SK-N-SH (cell line): ENCODE measurements at regions not wholly inside any gene's neighbourhood (a gene's known extent, or its start where the extent isn't known, plus 50 kb on each side); places are given as distances from the start of the nearest gene placed in this dataset.

Experiments used
- CTCF ChIA-PET: fragments of 300-600, 350-600 bp; formaldehyde crosslinking; extraction: SDS; loops from one replicate; lab custom pipeline; 2021; lab: Yijun Ruan, JAX
- POLR2A ChIA-PET: fragments of 350-600 bp; sonication (Branson Sonifier 250); formaldehyde crosslinking; extraction: SDS; loops from one replicate; lab custom pipeline; 2020; ENCODE audit warnings: antibody characterized with exemption, inconsistent platforms; lab: Yijun Ruan, JAX
- DNase-seq: peaks from one replicate; pipeline ENCODE4 v3.0.0; 2012
- H2AFZ ChIP-seq: fragments of 200-600 bp; sonication (generic); 2 replicates; pipeline ENCODE4 v1.8.1; 2016; ENCODE audit warnings: antibody characterized with exemption, mild to moderate bottlenecking, low read depth
- H3F3A ChIP-seq: fragments of 200-600 bp; sonication (generic); replicated peaks from 2 replicates; pipeline ENCODE3; 2016; ENCODE audit warnings: antibody characterized with exemption, mild to moderate bottlenecking; ENCODE audit not compliant: insufficient read depth
- H3K27ac ChIP-seq, 2 experiments: fragments of 200-500 bp in 1 of 2; fragments of 200-600 bp in 1 of 2; sonication (Bioruptor generic) in 1 of 2; sonication (generic), shearing (Covaris generic) in 1 of 2; 2 replicates each; pipeline versions ENCODE4 v1.5.1 to v1.6.1; 2014 to 2016; ENCODE audit warnings: low read depth in 2 of 2, inconsistent platforms in 1 of 2, low read length in 1 of 2, mild to moderate bottlenecking in 1 of 2, mixed read lengths in 1 of 2
- H3K27me3 ChIP-seq: fragments of 200-600 bp; sonication (generic), shearing (Covaris generic); 2 replicates; pipeline ENCODE4 v1.6.1; 2016; ENCODE audit warnings: mixed run types; ENCODE audit not compliant: insufficient read depth
- H3K36me3 ChIP-seq, 2 experiments: fragments of 200-500 bp in 1 of 2; fragments of 200-600 bp in 1 of 2; sonication (Bioruptor generic) in 1 of 2; sonication (generic) in 1 of 2; replicated peaks in 1 of 2; 2 replicates each; pipeline versions ENCODE3 to v1.5.1; 2014 to 2016; ENCODE audit warnings: low read length in 1 of 2, mild to moderate bottlenecking in 1 of 2; ENCODE audit not compliant: insufficient read depth in 2 of 2, control insufficient read depth in 1 of 2
- H3K4me1 ChIP-seq, 2 experiments: fragments of 200-500 bp in 1 of 2; fragments of 200-600 bp in 1 of 2; sonication (Bioruptor generic) in 1 of 2; sonication (generic), shearing (Covaris generic) in 1 of 2; 2 replicates each; pipeline versions ENCODE4 v1.5.1 to v1.6.1; 2014 to 2016; ENCODE audit warnings: low read depth in 1 of 2, low read length in 1 of 2, mixed run types in 1 of 2; ENCODE audit not compliant: insufficient read depth in 2 of 2, control insufficient read depth in 1 of 2
- H3K4me2 ChIP-seq: fragments of 200-600 bp; sonication (generic), shearing (Covaris generic); 2 replicates; pipeline ENCODE4 v1.6.1; 2017; ENCODE audit warnings: mixed run types
- H3K4me3 ChIP-seq, 2 experiments: fragments of 200-500 bp in 1 of 2; fragments of 200-600 bp in 1 of 2; sonication (Bioruptor generic) in 1 of 2; sonication (generic), shearing (Covaris generic) in 1 of 2; 2 replicates each; pipeline versions ENCODE4 v1.5.1 to v1.8.1; 2014 to 2016; ENCODE audit warnings: low read depth in 2 of 2, inconsistent platforms in 1 of 2, low read length in 1 of 2, mild to moderate bottlenecking in 1 of 2, mixed read lengths in 1 of 2, moderate library complexity in 1 of 2
- H3K79me2 ChIP-seq: fragments of 200-600 bp; sonication (generic); 2 replicates; pipeline ENCODE4 v1.8.1; 2017; ENCODE audit warnings: mild to moderate bottlenecking; ENCODE audit not compliant: insufficient read depth
- H3K9ac ChIP-seq: fragments of 200-600 bp; sonication (generic); 2 replicates; pipeline ENCODE4 v1.6.1; 2017; ENCODE audit warnings: mixed run types
- H3K9me2 ChIP-seq: fragments of 200-600 bp; sonication (generic); 2 replicates; pipeline ENCODE4 v1.6.1; 2017; ENCODE audit warnings: mixed run types
- H3K9me3 ChIP-seq: fragments of 200-600 bp; sonication (generic); 2 replicates; pipeline ENCODE4 v1.6.1; 2017; ENCODE audit warnings: mixed run types, mild to moderate bottlenecking, moderate library complexity
- H4K20me1 ChIP-seq: fragments of 200-600 bp; sonication (generic); 2 replicates; pipeline ENCODE4 v1.6.1; 2017; ENCODE audit warnings: mild to moderate bottlenecking, mixed run types; ENCODE audit not compliant: insufficient read depth
- CTCF ChIP-seq: fragments of 200-600 bp; sonication (generic); IDR thresholded peaks from 2 replicates; pipeline ENCODE4 v1.6.1; 2017; ENCODE audit warnings: antibody characterized with exemption, mild to moderate bottlenecking, moderate library complexity
- EP300 ChIP-seq, 2 experiments: IDR thresholded peaks; 2 replicates each; pipeline versions ENCODE4 v1.4.0 to v1.6.1; 2012; ENCODE audit warnings: borderline replicate concordance in 1 of 2, low read depth in 1 of 2, low read length in 1 of 2
- EZH2phosphoT487 ChIP-seq: fragments of 200-600 bp; sonication (generic); IDR thresholded peaks from 2 replicates; pipeline ENCODE4 v1.6.1; 2017; ENCODE audit warnings: low read depth, mixed run types, mild to moderate bottlenecking, antibody characterized with exemption, moderate library complexity, borderline replicate concordance
- FOXJ3 ChIP-seq: sonication (generic); formaldehyde crosslinking; IDR thresholded peaks from 2 replicates; pipeline ENCODE4 v1.5.1; 2020; ENCODE audit warnings: mild to moderate bottlenecking, missing genetic modification reagents
- GATA2 ChIP-seq: sonication (generic); formaldehyde crosslinking; IDR thresholded peaks from 2 replicates; pipeline ENCODE4 v1.5.0; 2020; ENCODE audit warnings: mild to moderate bottlenecking, missing genetic modification reagents
- MAX ChIP-seq: IDR thresholded peaks from 2 replicates; pipeline ENCODE4 v1.4.0; 2012; ENCODE audit warnings: low read depth
- MEF2A ChIP-seq: IDR thresholded peaks from 2 replicates; pipeline ENCODE4 v1.4.0; 2012; ENCODE audit warnings: low read depth, borderline replicate concordance
- MXI1 ChIP-seq: IDR thresholded peaks from 2 replicates; pipeline ENCODE4 v1.6.1; 2012; ENCODE audit warnings: mild to moderate bottlenecking, low read depth, low read length, improper control_type of control experiment
- REST ChIP-seq: IDR thresholded peaks from 2 replicates; pipeline ENCODE4 v1.6.1; 2012; ENCODE audit warnings: mild to moderate bottlenecking, low read depth, low read length, moderate library complexity
- RXRA ChIP-seq: IDR thresholded peaks from 2 replicates; pipeline ENCODE4 v1.4.0; 2012; ENCODE audit warnings: low read depth, mild to moderate bottlenecking, borderline replicate concordance
- USF1 ChIP-seq: IDR thresholded peaks from 2 replicates; pipeline ENCODE4 v1.4.0; 2012; ENCODE audit warnings: low read depth, borderline replicate concordance
- YY1 ChIP-seq: IDR thresholded peaks from 2 replicates; pipeline ENCODE4 v1.4.0; 2012; ENCODE audit warnings: low read depth, mild to moderate bottlenecking
- WGBS: methylation state at CpG from one replicate; pipeline ENCODE4 v1.1.6; 2017; ENCODE audit warnings: low lambda C conversion rate; 5-methylcytosine and 5-hydroxymethylcytosine counted together

GRCh38 chr2:58634653-58635370 is 393.7 kb upstream of the FANCL start:
- CTCF ChIA-PET = no interaction called here
- no peaks in the 10 kb centered on the region for H3K9me3 ChIP-seq
- no peak for TF ChIP-seq RXRA
- TF ChIP-seq GATA2 = peak; percentile 39; the same call in 1 of the 2 replicates
- TF ChIP-seq, all 33 proteins: peak for 1
- Histone ChIP-seq H3K4me2 (no peak overlapping the region), H3K9me2 (no peaks in the 10 kb centered on the region), H3F3A (no peaks in the 10 kb centered on the region), H3K27me3 (no peaks in the 10 kb centered on the region), H3K4me1 (peaks cover 0 to 2% of the 10 kb centered on the region in 2 experiments; a peak in 1 of 4 replicates), H3K4me3 (no peak overlapping the region), H3K36me3 (no peaks in the 10 kb centered on the region), H3K9ac (no peak overlapping the region), H2AFZ (no peak overlapping the region), H4K20me1 (no peaks in the 10 kb centered on the region), H3K79me2 (no peaks in the 10 kb centered on the region), H3K27ac (no peak overlapping the region)
- POLR2A ChIA-PET = no interaction called here
- no peak for DNase-seq
- WGBS = 30% methylated on average over 4 of the region's 4 CpGs

GRCh38 chr2:58633613-58634365 is 392.7 kb upstream of the FANCL start:
- Histone ChIP-seq H3K27me3 (no peaks in the 10 kb centered on the region), H3K79me2 (no peaks in the 10 kb centered on the region), H3K4me2 (no peak overlapping the region), H2AFZ (no peak overlapping the region), H3K4me1 (peaks cover 0 to 2% of the 10 kb centered on the region in 2 experiments; a peak in 1 of 4 replicates)
- POLR2A ChIA-PET = no interaction called here
- TF ChIP-seq YY1 (no peak), MAX (no peak), USF1 (peak; percentile 45; the same call in 1 of the 2 replicates)
- TF ChIP-seq, all 33 proteins: peak for 1
- Histone ChIP-seq H3K9me2 (no peaks in the 10 kb centered on the region), H3K9ac (no peak overlapping the region), H3F3A (no peaks in the 10 kb centered on the region), H3K27ac (no peak overlapping the region), H3K36me3 (no peaks in the 10 kb centered on the region), H3K9me3 (no peaks in the 10 kb centered on the region), H3K4me3 (no peak overlapping the region), H4K20me1 (no peaks in the 10 kb centered on the region)
- WGBS = 5% methylated on average over 3 of the region's 3 CpGs
- CTCF ChIA-PET = no interaction called here
- no peak for DNase-seq

- Histone ChIP-seq H3K27me3 (no peaks in the 10 kb centered on the region), H3K4me1 (peaks cover 0 to 2% of the 10 kb centered on the region in 2 experiments; a peak in 1 of 4 replicates), H3K79me2 (no peaks in the 10 kb centered on the region), H3K4me2 (no peak overlapping the region), H3K9me3 (no peaks in the 10 kb centered on the region), H2AFZ (no peak overlapping the region), H3K36me3 (no peaks in the 10 kb centered on the region), H4K20me1 (no peaks in the 10 kb centered on the region), H3K9me2 (no peaks in the 10 kb centered on the region), H3K27ac (no peak overlapping the region), H3K9ac (no peak overlapping the region), H3K4me3 (no peak overlapping the region), H3F3A (no peaks in the 10 kb centered on the region)
- WGBS = 83% methylated on average over 1 of the region's 1 CpG
- ChIA-PET CTCF (interaction anchor here (1.1 to 1.5 kb wide), 2 partner anchors 24 to 27 kb away, joined by 3 read pairs; no protein-coding TSS in a partner anchor), POLR2A (no interaction called here)
- no peak for DNase-seq
- no peak for TF ChIP-seq EZH2phosphoT487
- TF ChIP-seq FOXJ3 (CRISPR knock-in tag) = no peak
- TF ChIP-seq GATA2 = no peak
- no peak for TF ChIP-seq MEF2A
- TF ChIP-seq MXI1 = no peak
- no peak for TF ChIP-seq REST
- no peak for TF ChIP-seq EP300 (IDR thresholded peaks at IDR 0.05; ENCODE audit: borderline replicate concordance in 1 of 2, low read depth in 1 of 2, low read length in 1 of 2)
- TF ChIP-seq CTCF = no peak
These were observed 390.9 kb upstream of the FANCL start for GRCh38 chr2:58631986-58632385.
